ENCODE measurements at regions not wholly inside any gene's neighbourhood (a gene's known extent, or its start where the extent isn't known, plus 50 kb on each side); places are given as distances from the start of the nearest gene placed in this dataset.

- no peak for TF ChIP-seq CTCF (IDR thresholded peaks at IDR 0.05; ENCODE audit: insufficient read depth, low read length)
- no peak for TF ChIP-seq SPI1 (IDR thresholded peaks at IDR 0.05; ENCODE audit: borderline replicate concordance, low read depth)
- TF ChIP-seq REST (IDR thresholded peaks at IDR 0.05; ENCODE audit: insufficient replicate concordance, low read depth) = no peak
- no peak for TF ChIP-seq POLR2AphosphoS5 (IDR thresholded peaks at IDR 0.05; ENCODE audit: low read depth)
Measured at GRCh38 chr6:56692523-56693245, 50.0 kb upstream of the DST start.
